ENCODE measurements at regions not wholly inside any gene's neighbourhood (a gene's known extent, or its start where the extent isn't known, plus 50 kb on each side); places are given as distances from the start of the nearest gene placed in this dataset.

DNA sequence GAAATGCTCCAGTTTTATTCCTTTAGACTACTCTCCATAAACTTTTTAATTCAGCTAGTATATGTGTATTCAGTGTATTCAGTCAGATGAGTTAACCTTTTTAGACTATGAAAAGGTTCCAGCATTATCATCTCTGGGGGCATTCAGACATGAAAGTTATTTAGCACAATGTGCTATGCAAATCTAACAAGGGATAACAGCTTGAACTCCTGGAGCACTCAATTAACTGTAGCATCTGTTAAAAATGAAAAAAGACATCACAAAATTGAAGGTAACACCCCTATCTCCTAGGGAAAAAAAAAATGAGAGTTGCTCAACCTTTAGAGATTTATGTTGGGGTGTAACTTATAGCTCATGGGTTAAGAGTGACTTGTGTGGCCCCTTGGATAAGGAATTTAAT, 211.5 kb downstream of the PHLDA1 start:
- Histone ChIP-seq H3K4me1 (peaks cover 33% of the 10 kb centered on the region), H3K27me3 (no peaks in the 10 kb centered on the region), H3K27ac (peak overlapping the region; percentile 64), H3K9me3 (no peaks in the 10 kb centered on the region), H3K4me3 (no peak overlapping the region), H3K36me3 (no peaks in the 10 kb centered on the region)
- intact Hi-C loops (cut with DNase I) = no loop called here
- DNase-seq (ENCODE audit: extremely low spot score in 2 of 2) = no peak
- no peak for TF ChIP-seq POLR2AphosphoS5 (IDR thresholded peaks at IDR 0.05; ENCODE audit: insufficient read depth in 1 of 2, low read depth in 1 of 2)
- no peak for TF ChIP-seq CTCF (IDR thresholded peaks at IDR 0.05)
- no peak for TF ChIP-seq POLR2A (IDR thresholded peaks at IDR 0.05)

DNA sequence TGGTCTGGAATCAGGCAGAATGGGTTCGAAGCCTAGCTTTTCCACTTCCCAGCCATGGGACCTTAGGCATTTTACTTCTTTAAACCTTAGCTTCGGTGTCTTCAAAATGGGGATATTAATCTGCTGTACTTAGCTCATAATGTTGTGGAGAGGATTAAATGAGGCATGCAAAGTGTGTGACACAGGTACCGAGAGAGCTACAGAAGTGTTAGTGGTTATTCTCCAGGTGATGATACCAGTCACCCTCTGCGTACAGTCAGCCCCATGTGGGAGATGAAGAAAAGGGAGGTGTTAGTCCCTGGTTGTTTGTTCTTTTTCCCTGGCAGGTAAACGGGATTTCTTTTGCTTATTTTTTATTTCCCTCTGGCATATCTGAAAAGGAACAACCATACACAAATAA, 212.1 kb downstream of the PHLDA1 start:
- Histone ChIP-seq H3K36me3 (no peaks in the 10 kb centered on the region), H3K27me3 (no peaks in the 10 kb centered on the region), H3K27ac (no peak overlapping the region), H3K4me1 (peaks cover 32% of the 10 kb centered on the region), H3K4me3 (no peak overlapping the region), H3K9me3 (no peaks in the 10 kb centered on the region)
- TF ChIP-seq POLR2AphosphoS5 (IDR thresholded peaks at IDR 0.05; ENCODE audit: insufficient read depth in 1 of 2, low read depth in 1 of 2) = no peak
- no peak for TF ChIP-seq CTCF (IDR thresholded peaks at IDR 0.05)
- no peak for TF ChIP-seq POLR2A (IDR thresholded peaks at IDR 0.05)
- intact Hi-C loops (cut with DNase I) = no loop called here
- no peak for DNase-seq (ENCODE audit: extremely low spot score in 2 of 2)

DNA sequence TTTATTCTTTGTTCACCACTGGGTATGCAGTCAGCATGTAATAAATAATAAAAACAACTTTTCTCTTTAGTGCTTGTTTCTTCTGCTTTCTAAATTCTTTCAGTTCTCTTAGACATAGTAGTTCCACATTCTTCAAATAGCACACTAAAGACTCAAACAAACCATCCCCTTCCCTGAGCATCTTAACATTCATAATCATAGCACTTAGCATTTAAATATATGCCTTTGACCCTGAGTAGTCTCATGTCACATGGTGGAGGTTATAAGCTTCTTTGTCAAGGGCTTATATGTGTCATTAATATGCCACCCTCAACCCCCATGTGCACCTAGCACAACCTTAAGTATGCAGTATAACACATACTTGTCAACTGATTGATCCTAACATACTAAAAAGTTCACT, 212.7 kb downstream of the PHLDA1 start:
- H3K4me1 ChIP-seq = peaks cover 28% of the 10 kb centered on the region
- H3K27ac ChIP-seq = no peak overlapping the region
- DNase-seq (ENCODE audit: extremely low spot score in 2 of 2) = no peak
- no peaks in the 10 kb centered on the region for H3K36me3 ChIP-seq
- no peaks in the 10 kb centered on the region for H3K9me3 ChIP-seq
- no peak overlapping the region for H3K4me3 ChIP-seq
- H3K27me3 ChIP-seq = no peaks in the 10 kb centered on the region
- TF ChIP-seq POLR2AphosphoS5 (IDR thresholded peaks at IDR 0.05; ENCODE audit: insufficient read depth in 1 of 2, low read depth in 1 of 2) (no peak), CTCF (IDR thresholded peaks at IDR 0.05) (no peak), POLR2A (IDR thresholded peaks at IDR 0.05) (no peak)
- intact Hi-C loops (cut with DNase I) = no loop called here

DNA sequence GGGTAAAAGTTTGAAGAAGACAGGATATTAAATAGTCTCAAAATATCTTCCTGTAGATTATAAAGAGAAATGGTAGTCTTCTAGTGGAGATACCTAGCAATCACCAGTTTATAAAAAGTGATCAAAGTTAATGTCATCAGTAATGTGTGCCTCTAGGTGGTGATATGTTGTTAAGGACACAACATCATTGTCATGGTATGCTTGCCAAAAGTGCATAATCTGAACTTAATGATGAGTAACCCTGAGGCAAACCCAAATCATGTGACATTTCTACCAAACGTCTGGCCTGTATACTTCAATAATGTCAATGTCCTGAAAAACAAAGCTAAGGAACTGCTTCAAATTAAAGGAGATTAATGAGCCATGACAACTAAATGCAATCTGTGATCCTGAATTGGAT, 214.7 kb downstream of the PHLDA1 start:
- intact Hi-C loops (cut with DNase I) = no loop called here

DNA sequence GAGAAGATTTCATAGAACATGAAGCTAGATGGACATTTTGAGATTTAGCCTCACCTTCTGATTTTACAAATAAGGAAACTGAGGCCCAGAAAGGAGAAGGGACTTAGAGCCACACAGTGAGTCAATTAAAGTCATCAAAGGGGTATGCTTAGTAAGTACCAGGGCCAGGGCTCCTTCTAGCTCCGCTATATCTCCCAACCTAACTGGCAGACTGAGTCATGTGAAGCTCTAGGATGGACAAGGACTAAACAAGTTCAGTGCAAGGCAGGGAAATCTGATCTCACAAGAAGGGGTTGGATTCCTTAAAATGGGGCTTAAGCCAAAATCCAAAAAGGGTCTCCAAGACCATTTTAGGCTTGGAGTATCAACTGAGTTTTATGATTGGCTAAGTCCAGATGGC, 215.8 kb downstream of the PHLDA1 start:
- Histone ChIP-seq H3K27me3 (no peaks in the 10 kb centered on the region), H3K4me1 (peaks cover 42% of the 10 kb centered on the region), H3K4me3 (no peak overlapping the region), H3K27ac (peak overlapping the region; percentile 71), H3K9me3 (no peaks in the 10 kb centered on the region), H3K36me3 (no peaks in the 10 kb centered on the region)
- no peak for DNase-seq (ENCODE audit: extremely low spot score in 2 of 2)
- TF ChIP-seq POLR2AphosphoS5 (IDR thresholded peaks at IDR 0.05; ENCODE audit: insufficient read depth in 1 of 2, low read depth in 1 of 2) (no peak), CTCF (IDR thresholded peaks at IDR 0.05) (no peak), POLR2A (IDR thresholded peaks at IDR 0.05) (no peak)
- intact Hi-C loops (cut with DNase I) = no loop called here

More for the DNA sequence above, 214.7 kb downstream of the PHLDA1 start:
- no peaks in the 10 kb centered on the region for H3K36me3 ChIP-seq
- H3K4me3 ChIP-seq = no peak overlapping the region
- H3K27ac ChIP-seq = no peak overlapping the region
- no peaks in the 10 kb centered on the region for H3K9me3 ChIP-seq
- TF ChIP-seq CTCF (IDR thresholded peaks at IDR 0.05) = no peak
- TF ChIP-seq POLR2A (IDR thresholded peaks at IDR 0.05) = no peak
- TF ChIP-seq POLR2AphosphoS5 (IDR thresholded peaks at IDR 0.05; ENCODE audit: insufficient read depth in 1 of 2, low read depth in 1 of 2) = no peak
- no peak for DNase-seq (ENCODE audit: extremely low spot score in 2 of 2)
- peaks cover 42% of the 10 kb centered on the region for H3K4me1 ChIP-seq
- H3K27me3 ChIP-seq = no peaks in the 10 kb centered on the region

Data from vagina (tissue), 2 donors.